ENCODE measurements at regions not wholly inside any gene's neighbourhood (a gene's known extent, or its start where the extent isn't known, plus 50 kb on each side); places are given as distances from the start of the nearest gene placed in this dataset.

- Histone ChIP-seq H3K9ac (no peak overlapping the region), H3K27me3 (no peaks in the 10 kb centered on the region), H3K9me3 (replicated peaks in 1 of 11) (peaks cover 0 to 10% (median 5%) of the 10 kb centered on the region in 11 experiments; a peak in 14 of 22 replicates), H3K4me1 (no peaks in the 10 kb centered on the region), H3K4me3 (no peak overlapping the region), H3K27ac (no peak overlapping the region), H3K36me3 (no peaks in the 10 kb centered on the region), H3K4me2 (no peak overlapping the region), H4K20me1 (no peaks in the 10 kb centered on the region)
- no peak for TF ChIP-seq Cebpa-rat (IDR thresholded peaks at IDR 0.05)
Observed at GRCh38 chr10:44184633-44185314, 200.1 kb downstream of the CXCL12 start.

GRCh38 chr10:44183667-44184632 lies 200.9 kb downstream of the CXCL12 start:
- TF ChIP-seq Cebpa-rat (IDR thresholded peaks at IDR 0.05), result no peak
- Histone ChIP-seq H3K9ac (no peak overlapping the region), H4K20me1 (no peaks in the 10 kb centered on the region), H3K36me3 (no peaks in the 10 kb centered on the region), H3K27ac (no peak overlapping the region), H3K4me1 (no peaks in the 10 kb centered on the region), H3K4me2 (no peak overlapping the region), H3K4me3 (no peak overlapping the region), H3K27me3 (no peaks in the 10 kb centered on the region), H3K9me3 (replicated peaks in 1 of 11) (peaks cover 0 to 2% (median 0%) of the 10 kb centered on the region in 11 experiments; a peak in 3 of 22 replicates)

- Histone ChIP-seq H4K20me1 (no peaks in the 10 kb centered on the region), H3K9ac (no peak overlapping the region), H3K4me1 (peaks cover 0 to 4% (median 0%) of the 10 kb centered on the region in 10 experiments; a peak in 5 of 20 replicates), H3K36me3 (no peaks in the 10 kb centered on the region), H3K27ac (no peak overlapping the region), H3K9me3 (replicated peaks in 1 of 11) (no peaks in the 10 kb centered on the region), H3K27me3 (no peaks in the 10 kb centered on the region), H3K4me2 (no peak overlapping the region), H3K4me3 (no peak overlapping the region)
- no peak for TF ChIP-seq Cebpa-rat (IDR thresholded peaks at IDR 0.05)
Observed at GRCh38 chr10:44182909-44183308, 202.0 kb downstream of the CXCL12 start.

GRCh38 chr10:44180321-44181168 lies 204.4 kb downstream of the CXCL12 start:
- H3K27ac ChIP-seq, result no peak overlapping the region
- H3K9me3 ChIP-seq (replicated peaks in 1 of 11), result no peaks in the 10 kb centered on the region
- no peaks in the 10 kb centered on the region for H4K20me1 ChIP-seq
- no peaks in the 10 kb centered on the region for H3K27me3 ChIP-seq
- peaks cover 0 to 15% (median 0%) of the 10 kb centered on the region in 10 experiments; a peak in 5 of 20 replicates for H3K4me1 ChIP-seq
- no peak overlapping the region for H3K9ac ChIP-seq
- no peak overlapping the region for H3K4me2 ChIP-seq
- no peak for TF ChIP-seq Cebpa-rat (IDR thresholded peaks at IDR 0.05)
- no peaks in the 10 kb centered on the region for H3K36me3 ChIP-seq
- H3K4me3 ChIP-seq, result no peak overlapping the region

GRCh38 chr10:44178856-44179255 lies 206.0 kb downstream of the CXCL12 start:
- Histone ChIP-seq H3K4me2 (no peak overlapping the region), H3K4me1 (peaks cover 0 to 15% (median 0%) of the 10 kb centered on the region in 10 experiments; a peak in 5 of 20 replicates), H3K9ac (no peak overlapping the region), H3K27me3 (no peaks in the 10 kb centered on the region), H4K20me1 (no peaks in the 10 kb centered on the region), H3K36me3 (no peaks in the 10 kb centered on the region), H3K9me3 (replicated peaks in 1 of 11) (no peaks in the 10 kb centered on the region), H3K4me3 (no peak overlapping the region), H3K27ac (no peak overlapping the region)
- no peak for TF ChIP-seq Cebpa-rat (IDR thresholded peaks at IDR 0.05)

- Histone ChIP-seq H3K4me2 (no peak overlapping the region; a peak in 1 of 22 replicates), H3K9me3 (replicated peaks in 1 of 11) (no peaks in the 10 kb centered on the region), H4K20me1 (no peaks in the 10 kb centered on the region), H3K4me3 (no peak overlapping the region), H3K27me3 (no peaks in the 10 kb centered on the region), H3K9ac (no peak overlapping the region), H3K4me1 (peaks cover 0 to 15% (median 0%) of the 10 kb centered on the region in 10 experiments; a peak in 5 of 20 replicates), H3K36me3 (no peaks in the 10 kb centered on the region), H3K27ac (no peak overlapping the region)
- no peak for TF ChIP-seq Cebpa-rat (IDR thresholded peaks at IDR 0.05)
Observed at GRCh38 chr10:44178281-44178680, 206.6 kb downstream of the CXCL12 start.

GRCh38 chr10:44177610-44178009 lies 207.3 kb downstream of the CXCL12 start:
- no peaks in the 10 kb centered on the region for H3K27me3 ChIP-seq
- no peaks in the 10 kb centered on the region for H4K20me1 ChIP-seq
- H3K4me3 ChIP-seq, result no peak overlapping the region
- no peaks in the 10 kb centered on the region for H3K9me3 ChIP-seq (replicated peaks in 1 of 11)
- peak overlapping the region in 3 of 11 experiments; percentile 1 to 52 (median 21); a peak in 4 of 22 replicates for H3K4me2 ChIP-seq
- H3K27ac ChIP-seq, result no peak overlapping the region
- H3K9ac ChIP-seq, result no peak overlapping the region
- TF ChIP-seq Cebpa-rat (IDR thresholded peaks at IDR 0.05), result no peak
- H3K4me1 ChIP-seq, result peaks cover 0 to 15% (median 0%) of the 10 kb centered on the region in 10 experiments; a peak in 5 of 20 replicates
- no peaks in the 10 kb centered on the region for H3K36me3 ChIP-seq

- no peak for TF ChIP-seq Cebpa-rat (IDR thresholded peaks at IDR 0.05)
- Histone ChIP-seq H4K20me1 (no peaks in the 10 kb centered on the region), H3K27ac (no peak overlapping the region), H3K9me3 (replicated peaks in 1 of 11) (no peaks in the 10 kb centered on the region), H3K4me3 (no peak overlapping the region), H3K4me1 (peaks cover 0 to 15% (median 0%) of the 10 kb centered on the region in 10 experiments; a peak in 5 of 20 replicates), H3K9ac (no peak overlapping the region), H3K4me2 (no peak overlapping the region), H3K27me3 (no peaks in the 10 kb centered on the region), H3K36me3 (no peaks in the 10 kb centered on the region)
Observed at GRCh38 chr10:44176311-44176710, 208.6 kb downstream of the CXCL12 start.

- H3K27me3 ChIP-seq, result no peaks in the 10 kb centered on the region
- H3K36me3 ChIP-seq, result no peaks in the 10 kb centered on the region
- H3K4me2 ChIP-seq, result no peak overlapping the region
- no peak for TF ChIP-seq Cebpa-rat (IDR thresholded peaks at IDR 0.05)
- H4K20me1 ChIP-seq, result no peaks in the 10 kb centered on the region
- H3K27ac ChIP-seq, result no peak overlapping the region
- H3K9me3 ChIP-seq (replicated peaks in 1 of 11), result no peaks in the 10 kb centered on the region
- peaks cover 0 to 15% (median 2%) of the 10 kb centered on the region in 10 experiments; a peak in 7 of 20 replicates for H3K4me1 ChIP-seq
- no peak overlapping the region for H3K4me3 ChIP-seq
- no peak overlapping the region for H3K9ac ChIP-seq
Observed at GRCh38 chr10:44173608-44173894, 211.3 kb downstream of the CXCL12 start.

All from BLaER1 treated with 17β-estradiol and CSF1 and Interleukin-3, amounts not matched to agents 10 nM and 100 nM (cell line).